ENCODE measurements at regions not wholly inside any gene's neighbourhood (a gene's known extent, or its start where the extent isn't known, plus 50 kb on each side); places are given as distances from the start of the nearest gene placed in this dataset.

DNA sequence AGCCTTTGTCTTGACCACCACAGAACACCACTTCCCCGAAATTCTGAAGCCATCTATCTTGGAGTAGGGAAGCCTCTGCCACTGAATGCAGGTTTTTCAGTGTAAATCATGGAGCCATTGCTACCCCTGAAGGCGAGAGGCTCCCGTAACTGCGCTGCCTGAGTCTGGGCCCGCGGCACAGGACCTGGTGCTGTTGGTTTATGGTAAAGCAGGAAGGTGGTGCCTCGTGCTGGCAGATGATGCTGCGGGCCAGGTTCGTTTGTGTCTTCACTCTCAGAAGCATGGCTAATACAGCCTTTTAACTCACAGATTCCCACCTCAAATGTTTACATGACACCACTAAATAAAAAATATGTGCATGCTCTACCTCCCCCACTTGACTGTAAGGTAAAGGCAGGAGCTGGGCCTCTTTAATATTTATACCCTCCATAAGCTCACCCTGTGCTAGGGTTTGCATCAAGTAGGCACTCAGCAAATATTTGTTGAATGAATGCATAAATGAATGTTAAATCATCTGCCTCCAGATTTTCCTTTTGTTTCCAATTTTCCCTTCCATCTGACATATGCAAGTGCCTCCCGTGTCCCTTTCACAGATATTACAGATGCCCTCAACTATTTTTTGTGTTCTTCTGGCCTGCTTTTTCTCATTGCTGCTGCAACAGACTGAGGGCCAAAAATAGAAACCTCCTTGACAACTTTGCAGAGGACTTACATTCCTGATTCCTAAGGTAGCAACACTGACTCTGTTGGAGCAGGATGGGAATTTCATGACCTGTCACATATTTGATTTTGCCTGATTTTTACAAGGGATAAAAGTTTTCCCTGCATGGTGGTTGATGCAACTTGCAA, 83.5 kb upstream of the CPO start:
- TF ChIP-seq, protein P1, sequence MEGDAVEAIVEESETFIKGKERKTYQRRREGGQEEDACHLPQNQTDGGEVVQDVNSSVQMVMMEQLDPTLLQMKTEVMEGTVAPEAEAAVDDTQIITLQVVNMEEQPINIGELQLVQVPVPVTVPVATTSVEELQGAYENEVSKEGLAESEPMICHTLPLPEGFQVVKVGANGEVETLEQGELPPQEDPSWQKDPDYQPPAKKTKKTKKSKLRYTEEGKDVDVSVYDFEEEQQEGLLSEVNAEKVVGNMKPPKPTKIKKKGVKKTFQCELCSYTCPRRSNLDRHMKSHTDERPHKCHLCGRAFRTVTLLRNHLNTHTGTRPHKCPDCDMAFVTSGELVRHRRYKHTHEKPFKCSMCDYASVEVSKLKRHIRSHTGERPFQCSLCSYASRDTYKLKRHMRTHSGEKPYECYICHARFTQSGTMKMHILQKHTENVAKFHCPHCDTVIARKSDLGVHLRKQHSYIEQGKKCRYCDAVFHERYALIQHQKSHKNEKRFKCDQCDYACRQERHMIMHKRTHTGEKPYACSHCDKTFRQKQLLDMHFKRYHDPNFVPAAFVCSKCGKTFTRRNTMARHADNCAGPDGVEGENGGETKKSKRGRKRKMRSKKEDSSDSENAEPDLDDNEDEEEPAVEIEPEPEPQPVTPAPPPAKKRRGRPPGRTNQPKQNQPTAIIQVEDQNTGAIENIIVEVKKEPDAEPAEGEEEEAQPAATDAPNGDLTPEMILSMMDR (IDR thresholded peaks at IDR 0.05; ENCODE audit: low read depth, low read length), result no peak
- no peaks in the 10 kb centered on the region for H3K27me3 ChIP-seq
- H3K9me3 ChIP-seq, result no peaks in the 10 kb centered on the region
- no peak for DNase-seq
- H3K4me3 ChIP-seq (ENCODE audit: low read depth, low read length), result no peak overlapping the region
- H3K4me1 ChIP-seq, result peaks cover 6% of the 10 kb centered on the region; the same call in 1 of the 2 replicates
- no peaks in the 10 kb centered on the region for H3K36me3 ChIP-seq

DNA sequence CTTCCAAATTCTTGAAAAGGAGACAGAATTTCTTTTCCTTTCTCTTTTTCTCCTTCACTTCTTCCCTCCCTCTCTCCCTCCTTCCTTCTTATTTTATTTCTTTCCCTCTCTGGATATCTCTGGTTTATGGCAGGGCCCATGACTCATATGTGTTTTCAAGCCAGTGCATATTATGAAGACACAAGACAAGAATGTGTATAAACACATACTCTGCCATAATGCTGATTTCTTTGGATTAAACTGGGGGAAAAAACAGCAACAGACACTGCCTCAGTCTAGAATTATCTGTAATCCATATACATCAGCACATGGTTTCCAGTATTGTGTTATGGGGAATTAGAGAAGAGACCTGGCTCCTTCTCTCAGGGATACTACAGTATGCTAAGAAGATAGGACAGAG, 82.8 kb upstream of the CPO start:
- TF ChIP-seq, protein P1 (IDR thresholded peaks at IDR 0.05; ENCODE audit: low read depth, low read length), result no peak
- Histone ChIP-seq H3K36me3 (no peaks in the 10 kb centered on the region), H3K9me3 (no peaks in the 10 kb centered on the region), H3K4me1 (peaks cover 6% of the 10 kb centered on the region; the same call in 1 of the 2 replicates), H3K27me3 (no peaks in the 10 kb centered on the region), H3K4me3 (ENCODE audit: low read depth, low read length) (no peak overlapping the region)
- no peak for DNase-seq

DNA sequence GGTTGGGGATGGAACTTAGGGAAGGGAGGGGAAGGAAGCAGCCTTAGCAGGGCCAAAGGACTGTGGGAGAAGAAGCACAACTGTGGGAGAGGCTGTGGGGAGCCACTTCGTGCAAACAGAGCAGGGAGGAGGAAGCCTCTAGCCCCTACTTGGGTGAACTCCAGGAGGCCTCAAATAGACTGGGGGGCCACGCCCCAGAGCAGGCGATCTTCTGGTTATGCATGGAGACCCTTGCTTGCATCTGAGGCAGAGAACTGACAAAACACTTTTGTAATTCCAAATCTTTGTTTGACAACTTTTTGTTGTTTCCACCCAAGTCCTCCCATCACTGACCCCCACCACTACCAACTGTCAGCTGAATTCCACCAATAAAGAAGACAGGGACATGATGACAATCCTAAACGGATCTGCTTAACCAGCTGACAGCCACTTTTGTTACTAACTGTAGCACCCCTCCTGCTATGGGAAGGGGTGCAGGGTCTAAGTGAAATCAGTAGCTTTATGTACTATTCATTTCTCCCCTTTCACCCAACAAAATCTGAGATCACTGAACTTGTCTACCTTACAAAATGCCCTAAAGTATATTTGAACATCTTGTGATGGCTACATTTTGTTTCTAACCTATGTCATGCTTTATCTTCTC, 80.5 kb upstream of the CPO start:
- no peak overlapping the region for H3K4me3 ChIP-seq (ENCODE audit: low read depth, low read length)
- H3K9me3 ChIP-seq, result no peaks in the 10 kb centered on the region
- DNase-seq, result no peak
- TF ChIP-seq, protein P1 (IDR thresholded peaks at IDR 0.05; ENCODE audit: low read depth, low read length), result no peak
- H3K4me1 ChIP-seq, result peaks cover 4% of the 10 kb centered on the region; the same call in 1 of the 2 replicates
- no peaks in the 10 kb centered on the region for H3K27me3 ChIP-seq
- H3K36me3 ChIP-seq, result no peaks in the 10 kb centered on the region

GRCh38 chr2:206859330-206859739, 80.0 kb upstream of the CPO start:
- DNase-seq, result no peak

GRCh38 chr2:206863196-206863595, 76.1 kb upstream of the CPO start:
- H3K27me3 ChIP-seq, result no peaks in the 10 kb centered on the region
- H3K36me3 ChIP-seq, result no peaks in the 10 kb centered on the region
- no peak for DNase-seq
- H3K4me1 ChIP-seq, result no peaks in the 10 kb centered on the region
- TF ChIP-seq, protein P1 (IDR thresholded peaks at IDR 0.05; ENCODE audit: low read depth, low read length), result no peak
- no peak overlapping the region for H3K4me3 ChIP-seq (ENCODE audit: low read depth, low read length)
- no peaks in the 10 kb centered on the region for H3K9me3 ChIP-seq

More at GRCh38 chr2:206859330-206859739, 80.0 kb upstream of the CPO start:
- Histone ChIP-seq H3K36me3 (no peaks in the 10 kb centered on the region), H3K4me1 (no peaks in the 10 kb centered on the region), H3K9me3 (no peaks in the 10 kb centered on the region), H3K4me3 (ENCODE audit: low read depth, low read length) (no peak overlapping the region), H3K27me3 (no peaks in the 10 kb centered on the region)
- TF ChIP-seq, protein P1 (IDR thresholded peaks at IDR 0.05; ENCODE audit: low read depth, low read length), result no peak

GRCh38 chr2:206863716-206864115, 75.6 kb upstream of the CPO start:
- no peak overlapping the region for H3K4me3 ChIP-seq (ENCODE audit: low read depth, low read length)
- no peaks in the 10 kb centered on the region for H3K4me1 ChIP-seq
- H3K9me3 ChIP-seq, result no peaks in the 10 kb centered on the region
- no peaks in the 10 kb centered on the region for H3K27me3 ChIP-seq
- no peaks in the 10 kb centered on the region for H3K36me3 ChIP-seq
- TF ChIP-seq, protein P1 (IDR thresholded peaks at IDR 0.05; ENCODE audit: low read depth, low read length), result no peak
- no peak for DNase-seq
